GM21360 (cell line): ENCODE measurements at regions not wholly inside any gene's neighbourhood (a gene's known extent, or its start where the extent isn't known, plus 50 kb on each side); places are given as distances from the start of the nearest gene placed in this dataset.

Experiments used
- ATAC-seq: cut with Tn5 transposase; IDR thresholded peaks from one replicate; pipeline ENCODE4 v1.9.1; 2021; ENCODE audit warnings: mild to moderate bottlenecking, moderate library complexity; ENCODE audit not compliant: unreplicated experiment

DNA sequence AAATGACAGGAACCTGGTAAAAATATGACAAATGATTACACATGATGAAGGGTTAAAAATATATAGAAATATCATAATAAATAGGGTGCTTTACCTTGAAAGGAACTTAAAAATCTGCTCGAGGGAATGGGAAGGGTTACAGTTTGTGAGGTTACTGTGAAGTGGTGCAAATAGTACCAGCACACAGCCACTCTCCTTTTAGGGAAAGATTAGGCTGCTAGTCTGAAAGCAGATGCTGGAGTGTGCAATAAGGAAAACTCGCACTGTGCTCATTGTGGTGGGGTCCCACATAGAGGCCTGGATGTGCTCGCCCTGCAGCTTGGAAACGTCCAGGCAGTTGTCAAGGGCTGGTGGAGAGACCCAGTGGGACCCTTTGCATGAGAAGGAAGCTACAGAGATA, 145.9 kb upstream of the TBX20 start:
- ATAC-seq = no peak

DNA sequence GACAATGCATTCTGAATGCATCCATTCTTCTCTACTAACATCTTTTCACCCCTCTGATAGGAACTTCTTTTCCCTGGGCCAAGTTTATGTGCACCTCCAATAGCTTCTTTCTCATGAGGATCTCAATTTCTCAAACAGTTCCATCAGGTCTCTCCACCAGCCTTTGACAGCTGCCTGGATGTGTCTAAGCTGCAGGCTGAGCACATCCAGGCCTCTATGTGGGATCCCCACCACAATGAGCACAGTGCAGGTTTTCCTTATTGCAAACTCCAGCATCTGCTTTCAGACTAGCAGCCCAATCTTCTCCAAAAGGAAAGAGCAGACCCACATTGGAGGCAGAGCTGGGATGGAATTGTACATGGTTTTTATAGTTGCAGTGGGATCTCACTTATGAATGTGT, 145.3 kb upstream of the TBX20 start:
- no peak for ATAC-seq

- ATAC-seq = no peak
Observed at GRCh38 chr7:35398518-35398917, 144.6 kb upstream of the TBX20 start.

GRCh38 chr7:35390146-35390545, 136.2 kb upstream of the TBX20 start:
- no peak for ATAC-seq

GRCh38 chr7:35389636-35390035, 135.7 kb upstream of the TBX20 start:
- no peak for ATAC-seq

GRCh38 chr7:35386816-35387706, 133.2 kb upstream of the TBX20 start:
- no peak for ATAC-seq

DNA sequence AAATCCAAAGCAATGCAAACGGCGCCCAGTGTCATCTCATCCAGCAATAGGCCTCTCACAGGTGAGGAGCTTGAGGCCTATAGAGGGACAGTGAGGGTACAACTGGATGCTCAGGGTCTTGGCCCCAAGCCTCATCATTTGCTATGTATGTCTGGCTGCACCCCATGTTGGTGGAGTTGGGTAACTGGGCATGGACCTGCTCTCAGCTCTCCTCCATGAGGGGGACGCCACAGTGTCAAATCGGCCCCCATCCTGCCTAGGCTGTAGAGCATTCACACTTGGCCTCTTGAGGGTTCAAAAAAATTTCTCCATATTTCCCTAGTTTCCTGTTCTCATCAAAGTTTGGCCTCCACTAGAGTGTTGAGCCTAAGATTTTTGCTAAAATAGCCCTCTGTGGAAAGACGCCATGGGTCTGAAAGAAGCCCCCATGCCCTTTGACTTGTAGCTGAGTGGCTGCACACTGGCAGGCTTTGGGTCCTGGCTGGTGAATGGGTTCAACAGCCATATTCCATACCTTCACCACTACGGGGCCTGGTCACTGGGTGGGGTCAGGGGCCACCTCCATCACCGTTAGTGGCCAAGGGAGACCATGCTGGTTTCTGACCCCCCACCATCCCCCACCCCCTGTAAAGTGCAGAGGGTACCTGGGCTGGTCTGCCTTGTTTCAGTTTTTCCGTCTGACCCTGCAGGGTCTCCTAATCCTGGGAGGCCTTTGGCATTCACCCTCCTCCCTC, 132.3 kb upstream of the TBX20 start:
- ATAC-seq = no peak

- ATAC-seq = no peak
Observed at GRCh38 chr7:35384761-35385700, 131.1 kb upstream of the TBX20 start.

GRCh38 chr7:35380739-35381224, 126.9 kb upstream of the TBX20 start:
- ATAC-seq = no peak

- no peak for ATAC-seq
Observed at GRCh38 chr7:35379481-35379880, 125.6 kb upstream of the TBX20 start.

GRCh38 chr7:35375516-35375915, 121.6 kb upstream of the TBX20 start:
- ATAC-seq = no peak

GRCh38 chr7:35374858-35375257, 121.0 kb upstream of the TBX20 start:
- no peak for ATAC-seq

DNA sequence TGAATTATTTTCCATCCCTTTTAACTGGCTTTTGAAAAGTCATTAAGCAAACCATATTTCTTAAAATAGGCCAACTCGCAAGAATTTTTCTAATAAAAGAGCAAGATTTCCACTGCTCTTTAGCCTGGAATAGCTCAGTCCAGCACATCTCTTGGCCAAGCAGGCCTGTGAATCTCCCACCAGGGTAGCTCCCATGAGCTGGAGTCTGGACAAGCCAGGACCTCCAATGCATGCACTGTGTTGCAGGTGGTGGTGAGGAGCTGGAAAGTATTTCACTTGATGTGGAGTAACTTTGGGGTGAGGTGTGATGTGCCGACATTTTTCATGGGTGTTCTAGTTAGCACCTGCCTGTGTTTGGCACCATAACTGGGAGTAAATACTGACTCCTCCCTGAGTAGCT, 117.3 kb upstream of the TBX20 start:
- ATAC-seq = no peak

GRCh38 chr7:35370687-35371086, 116.8 kb upstream of the TBX20 start:
- ATAC-seq = no peak

- ATAC-seq = no peak
Observed at GRCh38 chr7:35366167-35367155, 112.6 kb upstream of the TBX20 start.

GRCh38 chr7:35365523-35365922, 111.6 kb upstream of the TBX20 start:
- ATAC-seq = no peak

GRCh38 chr7:35362341-35362740, 108.4 kb upstream of the TBX20 start:
- ATAC-seq = no peak

GRCh38 chr7:35359423-35359822, 105.5 kb upstream of the TBX20 start:
- no peak for ATAC-seq

DNA sequence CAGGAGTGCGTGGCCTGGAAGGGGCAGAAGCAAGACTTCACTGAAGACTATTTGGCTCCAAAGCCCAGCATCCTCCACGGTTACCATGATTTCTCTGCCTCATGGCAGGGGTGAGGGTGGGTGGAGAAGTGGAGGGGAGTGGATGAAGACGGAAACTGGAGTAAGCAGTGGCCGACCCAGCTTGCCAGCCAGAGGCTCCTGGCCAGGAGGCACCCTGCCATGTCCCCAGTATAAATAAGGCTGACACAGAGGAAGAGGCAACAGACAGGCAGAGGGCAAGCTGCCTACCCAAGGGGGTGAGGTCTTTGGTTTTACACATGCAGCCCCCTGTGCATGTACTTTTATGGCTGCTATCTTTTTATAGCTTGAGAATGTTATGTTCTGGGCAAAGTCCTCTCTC, 102.6 kb upstream of the TBX20 start:
- ATAC-seq = no peak

DNA sequence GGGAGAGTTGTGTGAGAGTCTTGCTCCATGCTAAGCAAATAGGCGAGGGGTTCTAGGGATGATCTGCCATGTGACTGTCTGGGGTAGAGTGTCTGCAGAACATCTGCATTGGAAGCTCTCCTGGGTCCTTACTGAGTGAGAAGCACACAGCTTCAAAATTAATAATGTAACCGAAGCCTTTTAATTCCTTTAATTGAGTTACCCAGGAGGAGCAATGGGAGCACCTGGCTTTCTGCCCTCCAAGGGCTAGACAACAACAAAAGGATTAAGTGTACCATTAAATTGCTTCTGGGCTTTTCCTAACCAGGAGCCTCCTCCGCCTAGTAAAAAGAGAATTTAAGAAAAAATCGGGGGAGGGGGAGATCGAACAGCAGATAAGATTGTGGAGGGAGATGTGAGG, 102.0 kb upstream of the TBX20 start:
- no peak for ATAC-seq
